HUES48 (cell line): ENCODE measurements at regions not wholly inside any gene's neighbourhood (a gene's known extent, or its start where the extent isn't known, plus 50 kb on each side); places are given as distances from the start of the nearest gene placed in this dataset.
A peak's percentile ranks its signal among the peaks of the same experiment; 100 is the strongest.

Experiments used
- H3K27ac ChIP-seq: one replicate; pipeline ENCODE4 v1.7.0; 2013; ENCODE audit warnings: low read depth, low read length, inconsistent platforms
- H3K27me3 ChIP-seq: 2 replicates; pipeline ENCODE4 v1.6.1; 2013; ENCODE audit warnings: mild to moderate bottlenecking, low read length; ENCODE audit not compliant: control insufficient read depth, insufficient read depth
- H3K36me3 ChIP-seq: 2 replicates; pipeline ENCODE4 v1.6.1; 2013; ENCODE audit warnings: low read length; ENCODE audit not compliant: control insufficient read depth, insufficient read depth
- H3K4me1 ChIP-seq: 2 replicates; pipeline ENCODE4 v1.6.1; 2013; ENCODE audit warnings: mild to moderate bottlenecking, low read length; ENCODE audit not compliant: control insufficient read depth, insufficient read depth
- H3K4me3 ChIP-seq: 2 replicates; pipeline ENCODE4 v1.5.1; 2013; ENCODE audit warnings: mild to moderate bottlenecking, low read depth, low read length
- H3K9ac ChIP-seq: 2 replicates; pipeline ENCODE4 v1.6.1; 2013; ENCODE audit warnings: mild to moderate bottlenecking, low read depth, low read length, moderate library complexity
- H3K9me3 ChIP-seq: 2 replicates; pipeline ENCODE4 v1.6.1; 2013; ENCODE audit warnings: low read length; ENCODE audit not compliant: control insufficient read depth, insufficient read depth

DNA sequence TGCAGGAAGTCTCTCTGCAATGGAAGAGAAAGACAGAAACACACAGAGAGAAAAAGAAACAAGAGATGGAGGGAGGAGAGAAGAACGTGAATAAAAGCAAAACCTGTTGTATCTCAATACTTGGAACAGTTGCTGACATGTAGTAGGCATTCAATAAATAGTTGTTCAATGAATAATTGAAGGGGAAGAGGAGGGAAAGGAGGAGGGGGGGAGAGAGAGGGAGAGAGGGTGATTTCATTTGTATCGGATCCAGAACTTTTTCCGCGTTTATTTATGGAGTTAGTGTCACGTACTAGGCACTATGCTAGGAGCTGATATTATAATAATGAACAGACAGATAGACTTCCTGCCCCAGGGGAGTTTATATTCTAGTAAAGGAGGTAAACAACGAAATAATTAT is 144.1 kb downstream of the OMA1 start:
- H3K4me1 ChIP-seq: 0 out of 2 replicates have a peak, but pooled peaks cover 4% of the 10 kb centered on the region
- H3K9me3 ChIP-seq: no peaks in the 10 kb centered on the region
- H3K36me3 ChIP-seq: no peaks in the 10 kb centered on the region
- no peak overlapping the region for H3K27ac ChIP-seq
- no peak overlapping the region for H3K9ac ChIP-seq
- H3K4me3 ChIP-seq: no peak overlapping the region
- no peaks in the 10 kb centered on the region for H3K27me3 ChIP-seq

DNA sequence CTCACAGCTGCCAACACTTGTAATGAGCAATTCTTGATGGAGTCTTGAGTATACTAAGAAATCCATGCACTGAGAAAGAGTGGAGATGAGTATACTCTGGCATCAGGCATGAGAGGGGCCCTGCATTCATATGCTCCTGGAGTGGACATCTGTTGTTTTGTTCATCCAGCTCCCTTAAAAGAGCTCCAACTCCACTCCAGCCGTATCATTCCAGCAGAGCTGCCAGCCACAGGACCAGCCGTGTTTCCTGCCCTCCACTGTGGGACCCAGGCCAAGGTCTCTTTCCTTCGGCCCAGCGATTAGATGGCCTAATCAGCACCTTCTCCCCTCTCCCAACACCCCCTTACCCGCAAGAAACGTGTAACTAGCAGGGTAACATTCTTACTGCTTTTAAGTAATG is 144.5 kb downstream of the OMA1 start:
- Histone ChIP-seq H3K9me3 (no peaks in the 10 kb centered on the region), H3K36me3 (no peaks in the 10 kb centered on the region), H3K4me3 (no peak overlapping the region), H3K27me3 (no peaks in the 10 kb centered on the region), H3K9ac (no peak overlapping the region), H3K4me1 (0 out of 2 replicates have a peak, but pooled peaks cover 4% of the 10 kb centered on the region), H3K27ac (no peak overlapping the region)

DNA sequence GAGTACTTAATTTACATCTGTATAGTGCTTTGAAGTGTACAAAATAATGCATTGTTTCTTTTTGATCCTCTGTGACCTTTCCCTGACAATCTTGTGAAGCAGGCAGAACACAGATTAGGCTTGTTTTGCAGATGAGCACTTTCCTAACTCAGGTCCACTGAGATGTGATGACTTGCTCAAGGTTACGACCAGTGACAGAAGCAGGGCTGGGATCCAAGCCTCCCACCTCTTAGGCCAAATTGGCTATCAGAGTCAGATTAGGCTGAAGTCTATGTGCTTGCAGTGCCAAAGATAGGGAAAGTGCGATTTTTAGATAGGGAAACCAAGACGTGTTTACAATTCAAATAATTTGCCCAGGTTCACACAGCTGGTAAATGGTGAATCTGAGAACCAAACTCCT is 147.3 kb downstream of the OMA1 start:
- Histone ChIP-seq H3K4me1 (peaks cover 21% of the 10 kb centered on the region), H3K36me3 (no peaks in the 10 kb centered on the region), H3K27ac (no peak overlapping the region), H3K4me3 (no peak overlapping the region), H3K27me3 (no peaks in the 10 kb centered on the region), H3K9me3 (no peaks in the 10 kb centered on the region), H3K9ac (no peak overlapping the region)

DNA sequence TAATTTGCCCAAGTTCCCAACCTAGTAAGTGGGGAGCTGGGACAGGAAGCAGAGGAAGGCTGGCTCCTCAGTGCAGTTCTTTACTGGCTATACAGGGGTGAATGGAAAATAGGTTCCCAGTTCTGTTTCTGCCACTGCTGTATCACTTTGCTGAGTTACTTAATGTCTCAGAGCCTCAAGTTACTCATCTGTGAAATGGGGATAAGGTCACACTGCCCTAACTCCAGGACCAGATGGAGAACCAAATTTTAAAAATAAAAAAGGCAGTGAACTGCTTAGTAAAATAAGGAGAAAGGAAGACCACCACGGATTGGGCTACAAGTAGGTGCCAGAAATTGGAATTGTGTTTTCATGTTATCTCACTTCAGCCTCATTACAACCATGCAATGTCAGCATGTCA is 147.8 kb downstream of the OMA1 start:
- Histone ChIP-seq H3K27ac (no peak overlapping the region), H3K27me3 (no peaks in the 10 kb centered on the region), H3K9ac (no peak overlapping the region), H3K4me3 (no peak overlapping the region), H3K4me1 (peaks cover 21% of the 10 kb centered on the region), H3K36me3 (no peaks in the 10 kb centered on the region), H3K9me3 (no peaks in the 10 kb centered on the region)

DNA sequence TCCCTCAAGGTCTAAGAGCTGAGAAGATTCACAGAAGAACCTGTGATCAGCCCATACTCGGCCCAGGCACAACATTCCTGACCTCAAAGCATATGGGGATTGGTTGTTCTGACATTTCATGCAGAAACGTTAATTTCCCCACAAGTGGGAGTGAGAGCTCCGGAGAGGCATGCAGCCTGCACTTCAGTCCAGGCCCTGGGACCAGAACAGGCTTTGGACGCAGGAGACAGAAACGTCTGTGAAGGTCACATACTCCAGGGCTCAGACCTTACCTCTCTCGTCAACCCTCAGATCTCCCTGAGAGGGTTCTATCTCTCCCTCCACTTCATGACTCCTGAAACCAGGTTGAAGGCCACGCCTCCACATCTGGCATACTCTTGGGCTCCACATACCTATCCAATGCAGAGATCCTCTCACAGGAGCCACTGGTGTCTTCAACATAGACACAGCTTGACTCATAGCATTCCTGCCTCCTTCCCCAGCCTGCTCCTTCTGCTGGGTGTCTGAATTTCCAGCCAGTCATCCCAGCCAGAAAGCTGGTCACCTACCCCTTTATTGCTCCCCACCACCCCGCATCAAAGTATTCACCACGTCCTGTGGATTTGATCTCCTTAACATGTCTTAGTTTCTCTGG is 149.2 kb downstream of the OMA1 start:
- no peaks in the 10 kb centered on the region for H3K36me3 ChIP-seq
- H3K27me3 ChIP-seq: no peaks in the 10 kb centered on the region
- H3K9me3 ChIP-seq: no peaks in the 10 kb centered on the region
- no peak overlapping the region for H3K4me3 ChIP-seq
- H3K27ac ChIP-seq: no peak overlapping the region
- no peak overlapping the region for H3K9ac ChIP-seq
- H3K4me1 ChIP-seq: peaks cover 26% of the 10 kb centered on the region

DNA sequence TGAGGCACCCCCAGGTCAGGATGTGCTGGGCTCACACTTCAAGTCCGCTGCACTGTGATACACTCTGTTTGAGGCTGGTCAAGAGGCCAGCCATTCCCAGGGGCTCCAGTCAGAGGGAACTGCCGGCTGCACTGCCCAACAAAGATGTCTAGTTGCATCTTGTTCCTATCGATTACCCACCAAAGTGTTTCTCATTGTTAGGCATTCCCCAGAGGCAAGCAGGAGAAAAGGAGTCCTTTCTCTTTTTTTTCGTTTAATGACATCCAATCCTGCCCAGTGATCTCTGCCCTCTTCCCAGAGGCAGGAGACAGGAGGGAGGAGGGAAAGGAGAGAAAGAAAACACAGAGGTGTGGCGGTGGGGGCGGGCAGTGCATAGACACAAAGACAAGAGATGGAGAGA is 150.4 kb downstream of the OMA1 start:
- Histone ChIP-seq H3K27me3 (no peaks in the 10 kb centered on the region), H3K36me3 (no peaks in the 10 kb centered on the region), H3K9ac (no peak overlapping the region), H3K9me3 (no peaks in the 10 kb centered on the region), H3K4me3 (no peak overlapping the region), H3K27ac (peak overlapping the region; percentile 86), H3K4me1 (peaks cover 35% of the 10 kb centered on the region)

DNA sequence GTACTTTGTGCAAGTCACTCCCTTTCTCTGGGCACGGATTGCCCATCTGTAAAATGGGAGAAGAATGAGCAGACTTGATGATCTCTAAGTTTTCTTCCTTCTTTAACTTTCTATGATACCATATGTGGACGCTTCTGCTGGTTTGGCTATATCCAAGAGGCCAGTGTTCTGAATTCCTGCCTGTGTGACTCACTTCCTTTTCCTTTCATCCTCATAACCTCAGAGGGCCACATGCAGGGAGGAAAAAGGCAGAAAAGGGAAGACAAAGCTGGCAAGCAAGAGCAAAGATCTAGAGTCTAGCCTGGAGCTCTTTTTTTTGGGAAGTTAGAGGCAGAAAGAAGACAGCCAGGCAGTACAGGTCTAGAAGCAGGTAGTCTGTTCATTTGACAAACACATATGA is 151.2 kb downstream of the OMA1 start:
- Histone ChIP-seq H3K27me3 (no peaks in the 10 kb centered on the region), H3K4me1 (peaks cover 35% of the 10 kb centered on the region), H3K9ac (no peak overlapping the region), H3K27ac (peak overlapping the region; percentile 86), H3K36me3 (no peaks in the 10 kb centered on the region), H3K9me3 (no peaks in the 10 kb centered on the region), H3K4me3 (no peak overlapping the region)

DNA sequence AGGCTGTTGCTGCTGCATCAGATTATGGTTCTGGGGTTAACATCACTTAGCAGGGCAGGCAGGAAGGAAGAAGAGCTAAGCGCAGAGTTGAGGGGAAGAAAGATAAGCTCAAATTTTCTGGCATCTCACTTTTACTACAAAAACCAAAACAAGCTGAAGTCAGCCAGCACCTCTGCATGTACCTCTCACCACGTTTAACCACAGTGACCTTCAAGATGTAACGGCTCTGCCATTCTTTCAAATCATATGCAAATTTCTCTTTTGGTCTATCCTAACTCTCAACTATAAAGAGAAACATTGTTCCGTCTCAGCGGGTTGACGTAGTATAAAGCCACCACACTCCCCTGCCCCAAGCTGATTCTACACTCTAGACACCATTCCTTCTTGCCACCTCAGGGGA is 154.4 kb downstream of the OMA1 start:
- no peak overlapping the region for H3K4me3 ChIP-seq
- peak overlapping the region; percentile 18 for H3K27ac ChIP-seq
- no peaks in the 10 kb centered on the region for H3K36me3 ChIP-seq
- no peaks in the 10 kb centered on the region for H3K27me3 ChIP-seq
- H3K4me1 ChIP-seq: peaks cover 30% of the 10 kb centered on the region
- no peak overlapping the region for H3K9ac ChIP-seq
- H3K9me3 ChIP-seq: no peaks in the 10 kb centered on the region

DNA sequence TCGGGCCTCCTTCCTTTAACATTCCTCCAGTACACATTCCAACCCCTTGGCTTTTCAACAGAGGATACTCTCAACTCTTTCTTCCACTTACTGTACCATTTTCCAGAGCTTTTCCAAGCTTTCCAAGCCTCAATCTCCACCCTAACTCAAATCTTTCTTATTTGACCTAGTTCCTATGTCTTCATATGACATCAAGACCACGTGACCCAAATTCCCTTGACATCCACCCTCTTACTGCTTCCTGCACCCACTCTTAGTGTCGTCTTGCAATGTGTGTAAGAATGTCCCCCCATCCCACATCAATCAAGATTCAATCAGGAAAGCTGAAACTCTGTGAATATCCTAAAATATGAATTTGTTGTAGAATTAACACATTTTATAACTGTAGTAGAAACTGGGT is 155.0 kb downstream of the OMA1 start:
- no peak overlapping the region for H3K27ac ChIP-seq
- no peaks in the 10 kb centered on the region for H3K27me3 ChIP-seq
- peaks cover 30% of the 10 kb centered on the region for H3K4me1 ChIP-seq
- no peak overlapping the region for H3K9ac ChIP-seq
- no peaks in the 10 kb centered on the region for H3K36me3 ChIP-seq
- no peak overlapping the region for H3K4me3 ChIP-seq
- no peaks in the 10 kb centered on the region for H3K9me3 ChIP-seq

DNA sequence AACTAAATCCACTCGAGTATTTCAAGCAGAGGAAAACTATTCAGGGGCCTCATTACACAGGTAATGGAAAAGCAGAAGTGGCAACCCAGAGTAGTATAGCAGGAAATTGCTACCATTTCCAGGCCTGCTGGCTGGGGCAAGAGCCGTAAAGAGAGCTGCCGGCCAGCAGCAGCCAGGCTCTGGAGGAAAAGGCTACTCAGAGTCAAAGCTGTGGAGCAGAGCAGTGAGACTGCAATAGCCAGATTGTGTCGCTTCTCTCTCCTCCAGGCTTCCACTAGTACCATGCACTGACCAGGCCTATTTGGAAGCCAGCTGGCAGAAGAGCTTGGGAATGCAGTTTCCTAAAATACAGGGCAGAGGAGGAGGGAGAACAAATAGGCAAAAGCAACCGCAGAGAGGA is 155.5 kb downstream of the OMA1 start:
- no peaks in the 10 kb centered on the region for H3K36me3 ChIP-seq
- no peaks in the 10 kb centered on the region for H3K27me3 ChIP-seq
- H3K27ac ChIP-seq: no peak overlapping the region
- no peak overlapping the region for H3K9ac ChIP-seq
- no peaks in the 10 kb centered on the region for H3K9me3 ChIP-seq
- peaks cover 26% of the 10 kb centered on the region for H3K4me1 ChIP-seq
- H3K4me3 ChIP-seq: no peak overlapping the region

DNA sequence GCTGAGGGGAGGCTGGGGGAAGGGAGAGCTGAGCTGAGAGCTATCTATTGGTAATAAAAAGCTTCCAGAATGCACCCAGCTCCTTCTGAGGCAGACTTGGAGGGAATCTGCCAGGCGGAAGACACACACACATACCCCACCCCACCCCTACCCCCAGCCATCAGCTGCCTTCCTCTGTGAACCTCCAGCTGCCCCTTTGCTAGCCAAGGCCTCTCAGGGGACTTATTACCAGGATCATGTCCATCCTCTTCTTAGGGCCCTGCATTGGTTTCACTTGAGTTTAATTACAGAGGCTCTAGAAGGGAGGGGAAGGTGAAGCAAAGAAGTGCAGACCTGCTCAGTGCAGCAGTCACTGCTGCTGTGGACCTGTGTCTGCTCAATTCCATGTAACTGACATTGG is 156.4 kb downstream of the OMA1 start:
- Histone ChIP-seq H3K4me1 (peaks cover 20% of the 10 kb centered on the region), H3K4me3 (no peak overlapping the region), H3K36me3 (no peaks in the 10 kb centered on the region), H3K27me3 (no peaks in the 10 kb centered on the region), H3K9ac (no peak overlapping the region), H3K9me3 (no peaks in the 10 kb centered on the region), H3K27ac (no peak overlapping the region)

DNA sequence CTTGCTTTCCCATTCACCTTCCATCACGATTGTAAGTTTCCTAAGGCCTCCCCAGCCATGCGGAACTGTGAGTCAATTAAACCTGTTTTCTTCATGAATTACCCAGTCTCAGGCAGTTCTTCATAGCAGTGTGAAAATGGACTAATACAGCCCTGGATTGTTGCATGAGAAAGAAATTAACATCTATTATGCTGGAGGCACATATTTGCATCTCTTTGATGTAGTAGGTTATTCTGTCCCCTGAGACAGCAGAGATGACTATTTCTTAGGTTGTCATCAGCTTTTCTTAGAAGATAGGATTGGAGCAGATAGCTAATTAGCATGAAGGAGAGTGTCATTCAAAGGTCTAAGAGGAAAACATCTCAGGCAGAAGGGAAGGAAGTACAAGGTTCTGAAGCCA is 166.2 kb downstream of the OMA1 start:
- Histone ChIP-seq H3K9ac (no peak overlapping the region), H3K27ac (no peak overlapping the region), H3K4me3 (no peak overlapping the region), H3K9me3 (peaks cover 5% of the 10 kb centered on the region; the same call in 1 of the 2 replicates), H3K36me3 (no peaks in the 10 kb centered on the region), H3K4me1 (peaks cover 5% of the 10 kb centered on the region), H3K27me3 (no peaks in the 10 kb centered on the region)
